Eye (tissue), 1 donor: ENCODE measurements at regions not wholly inside any gene's neighbourhood (a gene's known extent, or its start where the extent isn't known, plus 50 kb on each side); places are given as distances from the start of the nearest gene placed in this dataset.

Source experiments
- DNase-seq: peaks from one replicate; pipeline ENCODE4 v3.0.0-alpha.2; 2015

GRCh38 chr13:59197397-59197796, 966.3 kb downstream of the DIAPH3 start:
- no peak for DNase-seq

- peak; percentile 38 for DNase-seq
Measured at GRCh38 chr13:59201841-59202240, 961.9 kb downstream of the DIAPH3 start.

GRCh38 chr13:59203855-59204254, 959.9 kb downstream of the DIAPH3 start:
- DNase-seq = no peak

DNA sequence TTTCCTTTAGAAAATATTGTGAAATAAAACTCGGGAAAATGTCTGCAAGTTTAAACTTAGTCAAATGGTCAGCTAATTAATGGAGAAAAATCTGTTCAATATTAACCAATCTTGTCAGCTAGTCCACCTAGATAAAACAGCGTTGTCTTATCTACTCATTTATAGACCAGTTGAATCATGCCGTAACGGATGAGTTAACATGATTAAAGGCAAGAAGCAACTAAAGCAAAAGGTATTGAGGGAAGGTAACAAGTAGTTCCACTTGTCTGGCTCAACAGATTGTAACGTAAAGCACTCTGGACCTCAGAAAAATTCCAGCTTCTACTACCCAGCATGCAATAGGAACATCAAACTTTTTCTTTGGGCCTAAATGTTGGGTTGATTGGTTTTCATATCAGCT, 958.2 kb downstream of the DIAPH3 start:
- DNase-seq = no peak

- no peak for DNase-seq
Measured at GRCh38 chr13:59208405-59209195, 955.1 kb downstream of the DIAPH3 start.

- DNase-seq = no peak
Measured at GRCh38 chr13:59210543-59210942, 953.2 kb downstream of the DIAPH3 start.

DNA sequence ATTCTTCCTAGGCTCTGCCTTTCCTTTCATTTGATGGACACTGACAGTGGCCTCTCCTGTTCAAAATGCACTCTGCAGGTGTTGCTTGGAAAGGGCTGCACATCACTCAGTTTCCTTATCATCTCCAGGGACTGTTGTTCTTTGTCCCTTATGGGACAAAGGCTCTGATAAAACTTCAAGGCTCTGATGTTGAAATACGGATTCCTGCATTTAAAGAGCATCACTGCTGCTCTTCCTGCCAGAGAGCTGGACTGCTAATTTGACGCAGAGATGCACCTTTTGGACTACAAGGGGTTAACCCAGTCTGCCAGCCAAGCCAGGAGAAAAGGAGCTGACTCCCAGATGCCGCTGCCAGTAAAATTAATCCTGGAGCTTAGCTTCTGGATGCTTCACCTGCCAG, 952.1 kb downstream of the DIAPH3 start:
- no peak for DNase-seq

DNA sequence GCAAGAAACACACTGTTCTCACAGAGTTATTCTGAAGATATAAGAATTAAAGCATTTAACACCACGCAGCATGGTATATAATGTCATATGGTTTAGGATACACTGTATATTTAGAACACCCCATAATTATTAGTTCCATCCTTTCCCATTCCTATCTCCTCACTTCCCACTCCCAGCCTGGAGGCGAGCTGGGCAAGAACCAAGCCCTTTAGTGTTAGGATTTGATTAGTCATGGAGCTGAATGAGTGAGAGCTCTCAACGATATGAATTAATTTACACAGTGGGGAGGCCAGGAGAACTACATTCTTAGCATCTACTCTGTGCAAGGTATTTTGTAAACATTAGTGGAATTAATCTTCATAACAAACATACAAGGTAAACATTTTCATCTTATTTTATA, 934.3 kb downstream of the DIAPH3 start:
- no peak for DNase-seq

DNA sequence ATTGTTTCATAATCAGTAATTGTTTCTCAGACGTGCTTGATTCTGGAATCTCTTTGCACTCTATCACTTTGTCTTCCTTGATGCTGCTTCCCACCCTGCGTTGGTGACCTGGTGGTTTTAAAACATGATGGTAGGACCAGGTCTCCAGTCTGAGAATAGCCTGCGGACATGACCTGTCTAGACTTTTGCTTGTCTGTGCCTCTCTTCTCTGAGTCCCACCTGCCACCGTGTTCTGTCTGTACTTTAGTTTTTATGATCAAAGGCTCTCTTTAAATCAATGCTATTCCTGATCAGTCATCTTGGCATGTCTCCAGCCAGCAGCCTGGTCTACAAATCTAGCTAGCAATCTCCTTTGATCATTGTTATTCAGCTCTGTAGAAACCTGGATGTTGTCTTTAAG, 933.9 kb downstream of the DIAPH3 start:
- no peak for DNase-seq

DNA sequence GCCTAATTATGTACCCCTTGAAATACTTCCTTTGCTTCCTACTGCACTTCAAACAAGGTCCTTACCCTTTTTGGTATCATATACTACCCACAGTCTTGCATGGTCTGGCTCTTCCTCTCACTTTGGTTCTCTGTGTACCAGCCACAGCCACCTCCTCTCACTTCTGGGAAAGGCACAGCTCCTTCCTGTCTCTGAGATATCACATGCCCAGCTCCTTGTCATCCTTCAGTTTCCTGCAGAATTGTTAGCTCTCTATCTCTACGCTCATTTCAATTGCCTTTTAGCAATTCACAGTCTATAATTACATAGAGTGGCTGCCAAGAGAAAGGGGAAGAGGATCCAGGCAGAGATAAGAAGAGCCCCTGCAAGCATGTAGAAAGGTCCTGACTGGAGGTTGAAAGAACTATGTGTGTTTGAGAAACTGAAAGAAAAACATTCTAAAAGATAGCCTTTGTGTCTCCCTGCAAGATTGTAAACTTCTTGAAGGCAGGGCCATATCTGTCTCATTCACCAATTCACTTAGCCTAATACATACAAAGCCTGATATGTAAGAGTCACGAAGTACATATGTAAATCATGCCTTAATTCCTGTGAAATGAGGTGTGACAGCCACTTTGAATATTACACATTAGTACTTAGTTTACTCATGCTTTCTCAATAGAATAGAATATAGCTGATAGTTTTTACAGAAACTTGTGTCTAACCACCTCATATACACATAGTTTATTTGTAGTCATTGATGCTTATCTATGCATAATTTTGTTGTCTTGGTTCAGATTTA, 933.1 kb downstream of the DIAPH3 start:
- no peak for DNase-seq

DNA sequence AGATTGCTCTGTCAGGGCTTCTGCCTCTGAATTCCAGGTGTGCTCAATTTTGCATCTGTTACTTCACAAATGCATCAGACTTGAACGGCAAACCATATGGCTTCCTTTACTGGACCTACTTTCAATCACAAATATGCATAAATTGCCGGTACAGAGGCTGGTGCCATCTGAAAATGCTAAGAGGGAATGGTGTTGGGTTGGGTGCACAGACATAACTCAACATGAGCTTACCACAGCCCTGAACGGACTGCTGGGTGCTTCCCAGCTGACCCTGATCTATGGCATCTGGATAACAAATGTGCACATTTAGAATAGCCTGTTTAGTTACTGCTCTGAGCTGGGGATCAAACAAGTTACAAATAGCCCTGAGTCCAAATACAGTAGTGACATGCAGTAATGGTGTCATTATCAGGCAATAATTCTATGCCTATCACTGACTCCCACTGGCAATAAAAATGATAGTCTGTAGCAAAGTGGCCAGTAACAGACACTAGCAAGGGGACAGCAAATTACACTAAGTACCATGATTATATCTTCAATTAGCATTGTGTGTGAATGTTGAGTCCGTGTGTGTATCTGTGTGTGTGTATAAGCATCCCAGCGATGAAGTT, 927.3 kb downstream of the DIAPH3 start:
- DNase-seq = no peak

GRCh38 chr13:59236944-59237343, 926.8 kb downstream of the DIAPH3 start:
- no peak for DNase-seq

GRCh38 chr13:59247171-59247570, 916.6 kb downstream of the DIAPH3 start:
- no peak for DNase-seq

DNA sequence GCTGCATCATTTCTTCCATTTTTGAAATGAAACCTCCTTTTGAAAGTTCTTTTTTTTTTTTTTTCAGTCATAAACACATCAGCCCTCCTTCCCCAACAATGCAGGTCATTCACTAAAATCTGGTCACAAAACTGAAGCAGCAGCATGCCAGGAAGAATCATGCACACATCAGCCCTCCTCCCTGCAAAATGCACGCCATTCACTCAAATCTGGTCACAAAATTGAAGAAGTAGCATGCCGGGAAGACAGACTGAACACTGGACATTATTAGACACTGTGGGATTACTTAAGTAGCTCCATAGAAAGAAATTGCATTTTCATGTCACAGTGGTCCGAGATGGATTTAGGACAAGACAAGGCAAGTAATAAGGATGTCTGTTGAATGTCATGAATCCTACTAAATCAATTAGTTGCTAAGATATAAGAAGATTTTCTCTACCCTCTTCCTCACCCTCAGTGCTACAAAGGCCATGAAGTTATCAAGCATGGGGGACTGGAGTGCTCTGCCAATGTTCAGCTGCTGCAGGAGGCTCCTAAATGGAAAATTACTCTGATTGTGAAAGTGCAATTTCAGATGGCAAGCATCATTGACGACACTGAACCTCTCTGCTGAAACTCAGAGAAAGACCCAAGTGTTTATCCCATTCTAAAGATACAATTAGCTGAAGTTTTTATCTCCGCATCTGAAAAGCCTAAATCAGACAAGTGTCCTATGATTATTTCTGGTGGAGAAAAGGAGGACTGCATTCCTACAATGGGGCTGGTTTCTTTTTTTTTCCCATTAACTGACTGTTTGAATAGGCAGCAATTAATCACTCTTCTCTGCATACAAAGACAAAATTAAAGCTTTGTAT, 913.2 kb downstream of the DIAPH3 start:
- no peak for DNase-seq

DNA sequence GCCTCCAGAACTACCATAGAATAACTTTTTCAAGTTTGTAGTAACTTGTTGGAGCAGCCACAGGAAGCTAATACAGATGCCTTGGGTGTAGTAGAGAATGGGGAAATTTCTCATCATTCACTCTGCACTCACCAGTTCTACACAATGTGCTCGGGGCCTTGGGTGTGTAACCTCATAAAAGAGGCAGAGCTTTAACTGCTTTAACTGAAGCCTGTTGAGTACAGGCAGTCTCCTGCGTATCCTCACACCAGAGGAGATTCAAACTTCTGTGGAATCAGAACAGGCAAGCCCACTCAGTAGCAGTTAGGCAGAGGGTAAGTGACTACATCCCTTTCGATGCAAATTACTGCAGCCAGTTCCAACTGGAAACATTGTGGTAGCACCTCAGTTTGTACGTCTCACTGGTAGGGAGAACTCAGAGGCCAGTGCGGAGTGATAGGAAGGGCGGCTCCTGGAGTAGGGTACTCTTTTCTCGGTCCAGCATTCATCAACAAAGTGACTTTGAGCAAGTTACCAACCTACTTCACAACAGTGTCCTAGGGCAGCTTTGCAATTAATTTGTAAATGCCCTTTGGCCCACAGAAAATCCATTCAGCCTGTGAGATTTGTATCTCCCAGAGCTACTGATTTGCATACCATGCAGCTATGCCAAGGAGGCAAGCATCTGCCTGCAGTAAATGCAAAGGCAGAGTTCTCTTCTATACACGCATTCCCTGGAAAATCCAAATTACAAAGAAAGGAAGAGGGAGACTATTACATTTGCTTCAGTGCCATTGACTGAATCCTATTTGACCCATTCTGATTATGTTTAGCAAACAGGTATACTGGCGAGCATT, 904.3 kb downstream of the DIAPH3 start:
- no peak for DNase-seq

DNA sequence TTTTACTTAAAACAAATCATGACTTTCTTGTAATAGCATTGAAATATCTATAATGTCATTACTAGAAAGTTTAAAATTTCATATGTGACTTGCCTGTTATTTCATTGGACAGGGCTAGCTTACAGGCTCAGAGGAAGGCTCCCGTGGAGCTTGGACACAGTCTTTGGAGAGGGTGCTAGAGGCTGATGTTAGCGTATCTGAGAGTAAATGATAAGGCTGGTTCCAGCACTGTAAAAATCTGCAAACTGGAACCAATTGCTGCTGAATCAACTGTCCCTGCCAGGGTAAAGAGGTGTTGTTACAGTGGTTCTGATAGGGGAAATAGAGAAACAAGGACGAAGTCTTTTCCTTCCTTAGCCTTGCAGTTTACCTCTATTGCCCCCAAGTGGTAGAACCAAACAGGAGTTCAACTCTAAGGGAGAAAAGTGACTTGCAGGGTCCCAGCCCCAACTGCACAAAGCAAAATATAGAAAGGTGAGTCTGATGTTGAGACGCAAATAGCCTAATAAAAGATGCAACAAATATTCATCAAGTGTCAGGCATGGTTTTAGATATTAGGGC, 901.7 kb downstream of the DIAPH3 start:
- peak; percentile 32 for DNase-seq

- DNase-seq = no peak
Measured at GRCh38 chr13:59263531-59263930, 900.2 kb downstream of the DIAPH3 start.

DNA sequence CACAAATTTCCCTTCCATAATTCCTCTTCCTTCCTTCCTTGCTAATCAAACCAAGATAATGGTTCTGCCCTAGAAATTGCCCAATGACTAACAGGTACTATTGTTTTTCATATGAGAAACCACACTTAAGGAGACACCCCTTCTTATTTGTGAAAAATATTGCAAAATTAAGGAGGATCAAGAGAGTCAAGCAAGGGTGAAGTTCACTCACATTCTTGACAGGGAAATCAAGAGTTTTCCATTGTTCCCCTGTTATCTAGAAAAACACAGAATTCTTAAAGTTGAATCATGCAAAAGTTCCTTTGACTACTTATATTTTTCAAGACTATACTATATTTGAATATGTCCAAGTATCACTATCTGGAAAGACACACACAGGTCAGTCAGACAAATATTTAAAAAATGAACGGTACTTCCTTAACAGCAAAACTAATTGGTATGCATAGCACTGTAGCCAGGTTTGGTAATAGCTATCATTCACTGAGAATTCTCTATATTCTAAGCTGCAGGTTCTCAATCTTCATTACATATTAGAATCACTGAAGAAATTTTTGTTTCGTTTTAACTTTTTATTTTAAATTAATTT, 897.2 kb downstream of the DIAPH3 start:
- no peak for DNase-seq

- DNase-seq = no peak
Measured at GRCh38 chr13:59269476-59269875, 894.3 kb downstream of the DIAPH3 start.

DNA sequence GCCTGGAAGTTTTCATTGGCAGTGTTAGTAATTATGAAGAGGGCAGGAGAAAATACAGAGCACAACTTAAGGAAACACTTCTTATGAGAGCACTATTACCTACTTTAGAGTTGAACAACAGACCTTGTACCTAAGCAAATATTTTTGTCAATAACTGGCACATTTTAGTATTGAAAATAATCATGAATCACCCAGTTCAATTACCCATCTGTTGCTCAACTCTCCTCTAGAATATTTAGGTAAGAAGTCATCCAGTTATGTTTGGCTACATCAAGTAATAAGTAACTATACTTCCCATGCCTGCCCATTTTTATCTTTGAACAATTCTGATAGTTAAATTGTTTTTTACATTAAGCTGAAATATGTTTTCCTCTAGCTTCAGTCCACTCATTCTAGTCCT, 893.4 kb downstream of the DIAPH3 start:
- DNase-seq = no peak
